ENCODE measurements at regions not wholly inside any gene's neighbourhood (a gene's known extent, or its start where the extent isn't known, plus 50 kb on each side); places are given as distances from the start of the nearest gene placed in this dataset.

- H3K36me3 ChIP-seq (ENCODE audit: control insufficient read depth in 2 of 4, insufficient read depth in 4 of 4, low read length in 3 of 4) = no peaks in the 10 kb centered on the region
- FAIRE-seq = no peak
- no peak overlapping the region for H4K91ac ChIP-seq (replicated peaks; ENCODE audit: insufficient read length, low read length)
- no peak overlapping the region for H2BK12ac ChIP-seq (ENCODE audit: low read depth, low read length)
- H3K4me3 ChIP-seq (ENCODE audit: extremely low read depth in 1 of 4, insufficient read depth in 2 of 4, low read depth in 3 of 4, low read length in 4 of 4) = no peak overlapping the region
- H2BK20ac ChIP-seq (ENCODE audit: low read length) = no peak overlapping the region
- no peak overlapping the region for H2AK5ac ChIP-seq (ENCODE audit: low read depth, low read length)
- no peak overlapping the region for H3K56ac ChIP-seq (replicated peaks; ENCODE audit: insufficient read length, low read depth, low read length)
- POLR2A ChIA-PET (ENCODE audit: partially characterized antibody) = no interaction called here
- no peak overlapping the region for H3K14ac ChIP-seq (ENCODE audit: insufficient read length)
- DNase-seq (ENCODE audit: low read depth in 1 of 2, low spot score in 2 of 2) = no peak
- H3K27me3 ChIP-seq (replicated peaks in 1 of 4; ENCODE audit: control insufficient read depth in 3 of 4, extremely low read depth in 1 of 4, insufficient read depth in 3 of 4, low read length in 3 of 4) = no peaks in the 10 kb centered on the region
- H3K9ac ChIP-seq (replicated peaks in 1 of 4; ENCODE audit: extremely low read depth in 1 of 4, low read depth in 3 of 4, low read length in 3 of 4) = no peak overlapping the region
- H4K20me1 ChIP-seq (replicated peaks in 1 of 2; ENCODE audit: control insufficient read depth in 1 of 2, insufficient read depth in 2 of 2, low read length in 2 of 2) = no peaks in the 10 kb centered on the region
- H4K8ac ChIP-seq (ENCODE audit: extremely low read depth, insufficient read depth, low read length) = no peak overlapping the region
- no peak overlapping the region for H2BK120ac ChIP-seq (replicated peaks; ENCODE audit: low read depth, low read length)
- H2BK5ac ChIP-seq (ENCODE audit: low read depth, low read length) = no peak overlapping the region
- no peak overlapping the region for H2AFZ ChIP-seq (ENCODE audit: low read length)
- H3K27ac ChIP-seq (ENCODE audit: low read depth, low read length) = no peak overlapping the region
- H4K5ac ChIP-seq (ENCODE audit: insufficient read length, low read depth, low read length) = no peak overlapping the region
- no peaks in the 10 kb centered on the region for H3K23me2 ChIP-seq (ENCODE audit: low read depth, low read length)
- H3K79me1 ChIP-seq (ENCODE audit: low read depth, low read length) = no peaks in the 10 kb centered on the region
- no peak overlapping the region for H3K4ac ChIP-seq (replicated peaks; ENCODE audit: insufficient read length, low read depth, low read length)
- H3K9me3 ChIP-seq (ENCODE audit: insufficient read depth in 2 of 2, low read depth in 1 of 2, low read length in 1 of 2) = no peaks in the 10 kb centered on the region
- no peaks in the 10 kb centered on the region for H3K79me2 ChIP-seq (ENCODE audit: control insufficient read depth in 1 of 2, insufficient read depth in 2 of 2, low read length in 2 of 2)
- no peak overlapping the region for H3K18ac ChIP-seq (ENCODE audit: extremely low read depth, low read length)
- no peaks in the 10 kb centered on the region for H3K4me1 ChIP-seq (replicated peaks in 1 of 4; ENCODE audit: control insufficient read depth in 3 of 4, insufficient read depth in 4 of 4, low read length in 3 of 4)
- CTCF ChIA-PET (ENCODE audit: partially characterized antibody) = interaction anchor here (1.3 kb wide), 1 partner anchor 13 kb away, joined by 3 read pairs; no protein-coding TSS in a partner anchor
- H3K4me2 ChIP-seq (ENCODE audit: insufficient read depth in 1 of 2, low read depth in 2 of 2, low read length in 2 of 2) = no peak overlapping the region
- H2BK15ac ChIP-seq (ENCODE audit: low read length) = no peak overlapping the region
- no peak overlapping the region for H3K23ac ChIP-seq (ENCODE audit: insufficient read length)
- 94% methylated on average over 4 of the region's 4 CpGs; no CpG with 5 or more reads in 1 of the 2 experiments for WGBS, 2 experiments (ENCODE audit: extremely low coverage in 1 of 2, insufficient coverage in 1 of 2, insufficient read length in 1 of 2, insufficient replicate concordance in 2 of 2, low coverage in 1 of 2, low lambda C conversion rate in 2 of 2, missing lambda C conversion rate in 1 of 2)
- TF ChIP-seq TEAD4 (IDR thresholded peaks at IDR 0.05; ENCODE audit: low read depth, low read length) (no peak), ATF3 (IDR thresholded peaks at IDR 0.05; ENCODE audit: insufficient read depth, low read depth, low read length) (no peak), KDM1A (IDR thresholded peaks at IDR 0.05; ENCODE audit: borderline replicate concordance, low read length) (no peak), KDM5A (IDR thresholded peaks at IDR 0.05; ENCODE audit: low read length) (no peak), EGR1 (IDR thresholded peaks at IDR 0.05; ENCODE audit: borderline replicate concordance, low read depth, low read length) (no peak)
Measured at GRCh38 chr12:84091651-84092050, 820.9 kb downstream of the SLC6A15 start.

Measured in H1 (cell line).